ENCODE measurements at regions not wholly inside any gene's neighbourhood (a gene's known extent, or its start where the extent isn't known, plus 50 kb on each side); places are given as distances from the start of the nearest gene placed in this dataset.
"Not testable (repeated sequence)": the region's sequence is repeated elsewhere in the genome, so short reads cannot be mapped to it uniquely, and the experiment has no call there.

DNA sequence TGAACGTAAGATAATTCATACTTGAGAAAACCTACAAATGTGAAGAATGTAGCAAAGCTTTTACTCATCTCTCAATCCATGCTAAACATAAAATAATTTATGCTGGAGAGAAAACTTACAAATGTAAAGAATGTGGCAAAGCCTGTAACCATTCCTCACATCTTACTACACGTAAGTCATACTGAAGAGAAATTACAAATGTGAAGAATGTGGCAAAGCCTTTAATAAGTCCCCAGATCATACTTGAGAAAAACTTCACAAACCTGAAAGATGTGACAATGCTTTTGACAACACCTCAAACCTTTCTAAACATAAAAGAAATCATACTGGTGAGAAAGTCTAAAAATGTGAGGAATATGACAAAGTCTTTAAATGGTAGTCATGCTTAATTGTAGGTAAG, 89.4 kb downstream of the ZNF675 start:
- Histone ChIP-seq H3K27me3 (ENCODE audit: insufficient read depth, low read depth, severe bottlenecking) (no peaks in the 10 kb centered on the region), H3K4me3 (ENCODE audit: low read depth, low read length) (no peak overlapping the region), H3K27ac (no peak overlapping the region), H3K9me3 (ENCODE audit: severe bottlenecking) (no peaks in the 10 kb centered on the region), H3K36me3 (no peaks in the 10 kb centered on the region)
- no peak for DNase-seq
- TF ChIP-seq, protein P1, sequence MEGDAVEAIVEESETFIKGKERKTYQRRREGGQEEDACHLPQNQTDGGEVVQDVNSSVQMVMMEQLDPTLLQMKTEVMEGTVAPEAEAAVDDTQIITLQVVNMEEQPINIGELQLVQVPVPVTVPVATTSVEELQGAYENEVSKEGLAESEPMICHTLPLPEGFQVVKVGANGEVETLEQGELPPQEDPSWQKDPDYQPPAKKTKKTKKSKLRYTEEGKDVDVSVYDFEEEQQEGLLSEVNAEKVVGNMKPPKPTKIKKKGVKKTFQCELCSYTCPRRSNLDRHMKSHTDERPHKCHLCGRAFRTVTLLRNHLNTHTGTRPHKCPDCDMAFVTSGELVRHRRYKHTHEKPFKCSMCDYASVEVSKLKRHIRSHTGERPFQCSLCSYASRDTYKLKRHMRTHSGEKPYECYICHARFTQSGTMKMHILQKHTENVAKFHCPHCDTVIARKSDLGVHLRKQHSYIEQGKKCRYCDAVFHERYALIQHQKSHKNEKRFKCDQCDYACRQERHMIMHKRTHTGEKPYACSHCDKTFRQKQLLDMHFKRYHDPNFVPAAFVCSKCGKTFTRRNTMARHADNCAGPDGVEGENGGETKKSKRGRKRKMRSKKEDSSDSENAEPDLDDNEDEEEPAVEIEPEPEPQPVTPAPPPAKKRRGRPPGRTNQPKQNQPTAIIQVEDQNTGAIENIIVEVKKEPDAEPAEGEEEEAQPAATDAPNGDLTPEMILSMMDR (IDR thresholded peaks at IDR 0.05; ENCODE audit: low read depth, low read length): no peak

DNA sequence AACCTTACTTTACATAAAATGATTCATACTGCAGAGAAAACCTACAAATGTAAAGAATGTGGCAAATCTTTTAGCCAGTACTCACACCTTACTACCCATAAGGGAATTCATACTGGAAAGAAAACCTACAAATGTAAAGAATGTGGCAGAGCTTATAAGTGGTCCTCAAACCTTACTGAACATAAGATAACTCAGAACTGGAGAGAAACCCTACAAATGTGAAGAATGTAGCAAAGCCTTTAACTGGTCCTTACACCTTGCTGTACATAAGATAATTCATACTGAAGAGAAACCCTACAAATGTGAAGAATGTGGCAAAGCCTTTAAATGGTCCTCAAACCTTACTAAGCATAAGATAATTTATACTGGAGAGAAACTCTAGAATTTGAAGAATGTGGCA, 90.1 kb downstream of the ZNF675 start:
- no peak overlapping the region for H3K27ac ChIP-seq
- no peak overlapping the region for H3K4me3 ChIP-seq (ENCODE audit: low read depth, low read length)
- no peaks in the 10 kb centered on the region for H3K9me3 ChIP-seq (ENCODE audit: severe bottlenecking)
- H3K27me3 ChIP-seq (ENCODE audit: insufficient read depth, low read depth, severe bottlenecking): no peaks in the 10 kb centered on the region
- no peak for DNase-seq
- H3K36me3 ChIP-seq: no peaks in the 10 kb centered on the region
- TF ChIP-seq, protein P1 (IDR thresholded peaks at IDR 0.05; ENCODE audit: low read depth, low read length): no peak

DNA sequence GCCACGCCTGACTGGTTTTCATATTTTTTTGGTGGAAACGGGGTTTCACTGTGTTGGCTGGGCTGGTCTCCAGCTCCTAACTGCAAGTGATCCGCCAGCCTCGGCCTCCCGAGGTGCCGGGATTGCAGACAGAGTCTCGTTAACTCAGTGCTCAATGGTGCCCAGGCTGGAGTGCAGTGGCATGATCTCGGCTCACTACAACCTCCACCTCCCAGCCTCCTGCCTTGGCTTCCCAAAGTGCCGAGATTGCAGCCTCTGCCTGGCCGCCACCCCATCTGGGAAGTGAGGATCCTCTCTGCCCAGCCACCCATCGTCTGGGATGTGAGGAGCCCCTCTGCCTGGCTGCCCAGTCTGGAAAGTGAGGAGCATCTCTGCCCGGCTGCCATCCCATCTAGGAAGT, 92.7 kb downstream of the ZNF675 start:
- DNase-seq; H3K27ac ChIP-seq; H3K4me3 ChIP-seq (ENCODE audit: low read depth, low read length); H3K36me3 ChIP-seq; H3K9me3 ChIP-seq (ENCODE audit: severe bottlenecking); H3K27me3 ChIP-seq (ENCODE audit: insufficient read depth, low read depth, severe bottlenecking): not testable (repeated sequence)

DNA sequence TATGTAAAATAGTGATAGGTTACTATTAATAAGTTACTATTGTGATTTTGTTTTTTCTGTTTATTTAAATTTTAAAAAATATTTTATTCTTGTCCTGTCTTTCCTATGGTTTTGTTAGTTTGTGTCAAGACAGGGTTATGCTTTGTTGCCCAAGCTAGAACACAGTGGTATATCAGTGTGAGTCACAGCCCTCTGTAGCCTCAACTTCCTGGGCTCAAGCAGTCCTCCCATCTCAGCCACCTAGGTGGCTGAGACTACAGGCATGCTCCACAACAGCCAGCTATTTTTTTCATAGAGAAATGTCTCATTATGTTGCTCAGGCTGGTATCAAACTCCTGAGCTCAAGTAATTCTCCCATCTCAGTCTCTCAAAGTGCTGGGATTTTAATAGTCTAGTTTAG, 99.5 kb downstream of the ZNF675 start:
- no peaks in the 10 kb centered on the region for H3K27me3 ChIP-seq (ENCODE audit: insufficient read depth, low read depth, severe bottlenecking)
- H3K4me3 ChIP-seq (ENCODE audit: low read depth, low read length): no peak overlapping the region
- TF ChIP-seq, protein P1 (IDR thresholded peaks at IDR 0.05; ENCODE audit: low read depth, low read length): no peak
- no peak overlapping the region for H3K27ac ChIP-seq
- DNase-seq: no peak
- no peaks in the 10 kb centered on the region for H3K9me3 ChIP-seq (ENCODE audit: severe bottlenecking)
- no peaks in the 10 kb centered on the region for H3K36me3 ChIP-seq

DNA sequence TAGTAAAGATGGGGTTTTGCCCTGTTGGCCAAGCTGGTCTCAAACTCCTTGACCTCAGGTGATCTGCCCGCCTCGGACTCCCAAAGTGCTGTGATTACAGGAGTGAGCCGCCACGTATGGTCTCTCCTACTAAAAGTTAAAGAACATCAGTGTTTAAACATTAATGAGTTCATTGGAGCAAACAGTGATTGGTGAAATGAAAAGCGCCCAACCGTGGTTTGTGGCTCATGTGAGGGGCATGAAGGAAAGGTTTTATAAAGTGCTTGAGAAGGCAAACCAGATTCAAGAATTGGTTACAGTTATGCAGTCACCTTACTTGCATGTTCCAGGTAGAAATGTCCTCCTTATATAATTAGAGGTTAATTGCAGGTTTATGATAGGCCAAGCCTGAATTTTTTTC, 109.5 kb downstream of the ZNF675 start:
- Histone ChIP-seq H3K27ac (no peak overlapping the region), H3K36me3 (no peaks in the 10 kb centered on the region), H3K9me3 (ENCODE audit: severe bottlenecking) (peaks cover 4% of the 10 kb centered on the region), H3K4me3 (ENCODE audit: low read depth, low read length) (no peak overlapping the region), H3K27me3 (ENCODE audit: insufficient read depth, low read depth, severe bottlenecking) (peaks cover 5% of the 10 kb centered on the region)
- TF ChIP-seq, protein P1 (IDR thresholded peaks at IDR 0.05; ENCODE audit: low read depth, low read length): no peak
- DNase-seq: no peak

DNA sequence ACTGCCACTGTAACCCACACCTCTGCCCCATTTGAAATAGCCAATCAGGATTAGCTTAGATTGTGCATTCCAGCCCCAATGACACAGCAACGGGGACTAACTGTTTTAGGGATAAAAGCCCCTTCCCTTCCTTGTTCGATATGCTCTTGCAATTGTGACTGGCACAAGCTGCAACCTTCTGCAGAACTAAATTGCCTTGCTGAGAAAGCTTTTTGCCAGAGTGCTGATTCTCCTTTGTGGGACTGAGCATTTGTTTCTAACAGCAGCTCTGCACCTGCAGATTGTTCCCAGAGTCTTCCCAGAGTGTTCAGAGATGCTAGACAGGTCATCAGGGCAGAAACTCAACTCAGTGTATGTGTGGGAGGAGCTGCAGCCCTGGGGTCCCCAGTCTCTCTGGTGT, 115.8 kb downstream of the ZNF675 start:
- H3K27me3 ChIP-seq (ENCODE audit: insufficient read depth, low read depth, severe bottlenecking): no peaks in the 10 kb centered on the region
- H3K4me3 ChIP-seq (ENCODE audit: low read depth, low read length): no peak overlapping the region
- no peak for DNase-seq
- TF ChIP-seq, protein P1 (IDR thresholded peaks at IDR 0.05; ENCODE audit: low read depth, low read length): no peak
- H3K9me3 ChIP-seq (ENCODE audit: severe bottlenecking): peaks cover 30% of the 10 kb centered on the region
- H3K36me3 ChIP-seq: no peaks in the 10 kb centered on the region
- no peak overlapping the region for H3K27ac ChIP-seq

DNA sequence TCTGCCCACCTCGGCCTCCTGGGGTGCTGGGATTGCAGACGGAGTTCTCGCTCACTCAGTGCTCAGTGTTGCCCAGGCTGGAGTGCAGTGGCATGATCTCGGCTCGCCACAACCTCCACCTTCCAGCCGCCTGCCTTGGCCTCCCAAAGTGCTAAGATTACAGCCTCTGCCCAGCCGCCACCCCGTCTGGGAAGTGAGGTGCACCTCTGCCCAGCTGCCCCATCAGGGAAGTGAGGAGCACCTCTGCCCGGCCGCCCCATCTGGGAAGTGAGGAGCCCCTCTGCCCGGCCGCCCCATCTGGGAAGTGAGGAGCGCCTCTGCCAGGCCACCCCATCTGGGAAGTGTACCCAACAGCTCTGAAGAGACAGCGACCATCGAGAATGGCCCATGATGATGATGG, 118.9 kb downstream of the ZNF675 start:
- not testable (repeated sequence) for DNase-seq; H3K27ac ChIP-seq; H3K4me3 ChIP-seq (ENCODE audit: low read depth, low read length); H3K27me3 ChIP-seq (ENCODE audit: insufficient read depth, low read depth, severe bottlenecking); H3K36me3 ChIP-seq
- peaks cover 30% of the 10 kb centered on the region for H3K9me3 ChIP-seq (ENCODE audit: severe bottlenecking)

Data from WERI-Rb-1 (cell line).